ENCODE measurements at regions not wholly inside any gene's neighbourhood (a gene's known extent, or its start where the extent isn't known, plus 50 kb on each side); places are given as distances from the start of the nearest gene placed in this dataset.

- DNase-seq (ENCODE audit: low read depth), result no peak
- H3K36me3 ChIP-seq (ENCODE audit: control insufficient read depth, insufficient read depth, low read length), result no peaks in the 10 kb centered on the region
Measured at GRCh38 chr2:126771094-126771493, 115.1 kb downstream of the GYPC start.

GRCh38 chr2:126771501-126772195 is 115.7 kb downstream of the GYPC start:
- H3K27me3 ChIP-seq (ENCODE audit: control insufficient read depth, insufficient read depth, low read length), result peaks cover 9% of the 10 kb centered on the region

More at GRCh38 chr2:126771094-126771493, 115.1 kb downstream of the GYPC start:
- TF ChIP-seq CTCF (IDR thresholded peaks at IDR 0.05; ENCODE audit: insufficient read depth, low read length, poor library complexity, severe bottlenecking), result no peak
- H3K27me3 ChIP-seq (ENCODE audit: control insufficient read depth, insufficient read depth, low read length), result peaks cover 5% of the 10 kb centered on the region
- no peak overlapping the region for H3K4me3 ChIP-seq (ENCODE audit: low read depth, low read length)

GRCh38 chr2:126774290-126774689 is 118.3 kb downstream of the GYPC start:
- Histone ChIP-seq H3K27me3 (ENCODE audit: control insufficient read depth, insufficient read depth, low read length) (peaks cover 16% of the 10 kb centered on the region), H3K4me3 (ENCODE audit: low read depth, low read length) (no peak overlapping the region), H3K36me3 (ENCODE audit: control insufficient read depth, insufficient read depth, low read length) (no peaks in the 10 kb centered on the region)
- DNase-seq (ENCODE audit: low read depth), result no peak
- TF ChIP-seq CTCF (IDR thresholded peaks at IDR 0.05; ENCODE audit: insufficient read depth, low read length, poor library complexity, severe bottlenecking), result no peak

More at GRCh38 chr2:126771501-126772195, 115.7 kb downstream of the GYPC start:
- Histone ChIP-seq H3K36me3 (ENCODE audit: control insufficient read depth, insufficient read depth, low read length) (no peaks in the 10 kb centered on the region), H3K4me3 (ENCODE audit: low read depth, low read length) (no peak overlapping the region)
- DNase-seq (ENCODE audit: low read depth), result no peak
- no peak for TF ChIP-seq CTCF (IDR thresholded peaks at IDR 0.05; ENCODE audit: insufficient read depth, low read length, poor library complexity, severe bottlenecking)

- Histone ChIP-seq H3K36me3 (ENCODE audit: control insufficient read depth, insufficient read depth, low read length) (no peaks in the 10 kb centered on the region), H3K27me3 (ENCODE audit: control insufficient read depth, insufficient read depth, low read length) (peaks cover 18% of the 10 kb centered on the region), H3K4me3 (ENCODE audit: low read depth, low read length) (no peak overlapping the region)
- DNase-seq (ENCODE audit: low read depth), result no peak
- no peak for TF ChIP-seq CTCF (IDR thresholded peaks at IDR 0.05; ENCODE audit: insufficient read depth, low read length, poor library complexity, severe bottlenecking)
Measured at GRCh38 chr2:126774761-126775160, 118.8 kb downstream of the GYPC start.

GRCh38 chr2:126775300-126775985 is 119.5 kb downstream of the GYPC start:
- Histone ChIP-seq H3K36me3 (ENCODE audit: control insufficient read depth, insufficient read depth, low read length) (no peaks in the 10 kb centered on the region), H3K4me3 (ENCODE audit: low read depth, low read length) (no peak overlapping the region), H3K27me3 (ENCODE audit: control insufficient read depth, insufficient read depth, low read length) (peaks cover 21% of the 10 kb centered on the region)
- DNase-seq (ENCODE audit: low read depth), result no peak
- no peak for TF ChIP-seq CTCF (IDR thresholded peaks at IDR 0.05; ENCODE audit: insufficient read depth, low read length, poor library complexity, severe bottlenecking)

Measured in kidney epithelial cell (primary cell).